SH-SY5Y (cell line): ENCODE measurements at regions not wholly inside any gene's neighbourhood (a gene's known extent, or its start where the extent isn't known, plus 50 kb on each side); places are given as distances from the start of the nearest gene placed in this dataset.

Experiments
- GATA2 ChIP-seq: IDR thresholded peaks from 2 replicates; pipeline ENCODE4 v1.6.1; 2011; ENCODE audit warnings: mild to moderate bottlenecking, low read depth, low read length
- GATA3 ChIP-seq: IDR thresholded peaks from 2 replicates; pipeline ENCODE4 v1.6.1; 2011; ENCODE audit warnings: low read depth, mild to moderate bottlenecking, low read length, moderate library complexity

GRCh38 chr4:18938343-18939099 lies 917.0 kb upstream of the LCORL start:
- no peak for TF ChIP-seq GATA2
- no peak for TF ChIP-seq GATA3
